Stimulated activated CD8-positive, alpha-beta memory T cell treated with anti-CD3 and anti-CD28 coated beads, Interleukin-4, amount 100 ng/mL, for 48 hours (primary cell): ENCODE measurements at regions not wholly inside any gene's neighbourhood (a gene's known extent, or its start where the extent isn't known, plus 50 kb on each side); places are given as distances from the start of the nearest gene placed in this dataset.

Source experiments
- DNase-seq: peaks from one replicate; pipeline ENCODE4 v3.0.0-alpha.2; 2020

GRCh38 chr16:65940711-65941110, 425.8 kb upstream of the CDH5 start:
- DNase-seq: no peak

GRCh38 chr16:65938083-65938482, 428.4 kb upstream of the CDH5 start:
- no peak for DNase-seq

GRCh38 chr16:65937455-65937854, 429.0 kb upstream of the CDH5 start:
- DNase-seq: no peak

- no peak for DNase-seq
These were observed 430.4 kb upstream of the CDH5 start for GRCh38 chr16:65936096-65936495.

- DNase-seq: no peak
These were observed 432.0 kb upstream of the CDH5 start for GRCh38 chr16:65934443-65934842.

GRCh38 chr16:65933703-65934102, 432.8 kb upstream of the CDH5 start:
- DNase-seq: no peak

- DNase-seq: no peak
These were observed 434.0 kb upstream of the CDH5 start for GRCh38 chr16:65932350-65933072.

- DNase-seq: no peak
These were observed 443.6 kb upstream of the CDH5 start for GRCh38 chr16:65922923-65923322.

- no peak for DNase-seq
These were observed 446.5 kb upstream of the CDH5 start for GRCh38 chr16:65919986-65920376.

GRCh38 chr16:65919145-65919985, 447.1 kb upstream of the CDH5 start:
- no peak for DNase-seq

- no peak for DNase-seq
These were observed 449.0 kb upstream of the CDH5 start for GRCh38 chr16:65917466-65917865.

GRCh38 chr16:65916995-65917394, 449.5 kb upstream of the CDH5 start:
- no peak for DNase-seq

GRCh38 chr16:65910291-65910690, 456.2 kb upstream of the CDH5 start:
- no peak for DNase-seq

- no peak for DNase-seq
These were observed 457.0 kb upstream of the CDH5 start for GRCh38 chr16:65909310-65910050.

GRCh38 chr16:65908568-65908967, 457.9 kb upstream of the CDH5 start:
- DNase-seq: no peak

GRCh38 chr16:65905331-65905730, 461.2 kb upstream of the CDH5 start:
- DNase-seq: no peak

- DNase-seq: no peak
These were observed 469.9 kb upstream of the CDH5 start for GRCh38 chr16:65896448-65897153.

- DNase-seq: no peak
These were observed 470.6 kb upstream of the CDH5 start for GRCh38 chr16:65895906-65896305.

- DNase-seq: no peak
These were observed 471.0 kb upstream of the CDH5 start for GRCh38 chr16:65895486-65895885.

- no peak for DNase-seq
These were observed 476.3 kb upstream of the CDH5 start for GRCh38 chr16:65890203-65890602.

- DNase-seq: no peak
These were observed 476.9 kb upstream of the CDH5 start for GRCh38 chr16:65889533-65889966.

- no peak for DNase-seq
These were observed 478.3 kb upstream of the CDH5 start for GRCh38 chr16:65888201-65888600.

GRCh38 chr16:65884018-65884417, 482.5 kb upstream of the CDH5 start:
- no peak for DNase-seq
